Right kidney (tissue), 1 donor: ENCODE measurements at regions not wholly inside any gene's neighbourhood (a gene's known extent, or its start where the extent isn't known, plus 50 kb on each side); places are given as distances from the start of the nearest gene placed in this dataset.

Source experiments
- DNase-seq: peaks from one replicate; pipeline ENCODE4 v3.0.0-alpha.2; 2016

GRCh38 chr22:48568736-48569330, 1258.8 kb downstream of the BRD1 start:
- no peak for DNase-seq

GRCh38 chr22:48567213-48567975, 1260.3 kb downstream of the BRD1 start:
- no peak for DNase-seq

- DNase-seq, result no peak
Measured at GRCh38 chr22:48566741-48567140, 1260.9 kb downstream of the BRD1 start.

DNA sequence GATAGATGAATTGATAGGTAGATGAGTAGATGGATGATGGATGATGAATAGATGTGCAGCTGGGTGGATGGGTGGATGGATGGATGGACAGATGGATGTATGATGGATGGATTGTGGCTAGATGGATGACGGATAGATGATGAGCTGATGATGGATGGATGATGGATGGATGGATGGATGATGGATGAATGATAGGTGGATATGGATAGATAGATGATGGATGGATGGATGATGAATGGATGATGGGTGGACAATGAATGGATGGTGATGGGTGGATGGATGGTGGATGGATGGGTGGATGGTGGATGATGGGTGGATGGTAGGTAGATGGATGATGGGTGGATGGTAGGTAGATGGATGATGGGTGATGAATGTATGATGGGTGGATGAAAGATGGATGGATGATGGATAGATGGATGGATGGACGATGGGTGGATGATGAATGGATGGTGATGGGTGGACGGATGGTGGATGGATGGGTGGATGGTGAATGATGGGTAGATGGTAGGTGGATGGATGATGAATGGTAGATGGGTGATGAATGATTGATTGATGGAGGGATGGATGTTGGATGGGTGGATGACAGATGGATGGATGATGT, 1261.7 kb downstream of the BRD1 start:
- DNase-seq, result no peak

DNA sequence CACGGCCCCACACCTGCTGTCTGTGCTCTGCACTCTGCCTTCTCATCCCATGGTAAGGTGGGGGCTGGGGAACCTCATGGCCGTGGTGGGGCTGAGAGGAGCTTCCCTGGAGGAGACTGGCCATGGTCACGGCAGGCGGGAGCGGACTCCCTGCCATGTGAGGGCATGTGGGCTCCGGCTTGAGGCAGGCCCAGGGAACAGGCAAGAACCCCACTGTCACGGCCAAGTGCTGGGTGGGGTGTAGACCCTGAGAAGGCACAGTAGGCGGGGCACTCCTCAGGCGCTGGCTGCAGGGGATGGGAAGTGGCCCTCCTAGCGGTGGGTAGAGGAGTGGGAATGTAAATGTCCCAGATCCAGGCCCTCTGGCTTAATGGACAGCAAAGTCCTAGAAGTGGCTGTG, 1262.7 kb downstream of the BRD1 start:
- no peak for DNase-seq

GRCh38 chr22:48563966-48564330, 1263.7 kb downstream of the BRD1 start:
- DNase-seq, result no peak

GRCh38 chr22:48563118-48563965, 1264.3 kb downstream of the BRD1 start:
- DNase-seq, result no peak

GRCh38 chr22:48561676-48562075, 1266.0 kb downstream of the BRD1 start:
- DNase-seq, result no peak

DNA sequence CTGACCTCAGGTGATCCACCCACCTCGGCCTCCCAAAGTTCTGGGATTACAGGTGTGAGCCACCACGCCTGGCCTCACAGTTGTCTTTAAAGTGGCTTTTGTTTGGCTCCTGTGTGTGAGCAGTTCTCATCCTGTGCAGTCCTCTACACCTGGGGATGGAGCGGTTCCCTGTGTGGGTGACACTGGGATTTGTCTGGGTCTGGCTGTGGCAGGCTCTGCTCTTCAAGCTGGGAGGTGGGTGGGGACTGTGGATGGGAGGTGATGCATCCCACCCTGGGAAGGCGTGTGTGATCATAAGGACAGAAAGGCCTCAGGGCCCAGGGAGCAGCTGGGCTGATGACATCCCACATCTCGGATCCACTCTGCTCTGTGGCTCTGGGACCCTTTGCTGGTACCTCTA, 1266.8 kb downstream of the BRD1 start:
- DNase-seq, result no peak

DNA sequence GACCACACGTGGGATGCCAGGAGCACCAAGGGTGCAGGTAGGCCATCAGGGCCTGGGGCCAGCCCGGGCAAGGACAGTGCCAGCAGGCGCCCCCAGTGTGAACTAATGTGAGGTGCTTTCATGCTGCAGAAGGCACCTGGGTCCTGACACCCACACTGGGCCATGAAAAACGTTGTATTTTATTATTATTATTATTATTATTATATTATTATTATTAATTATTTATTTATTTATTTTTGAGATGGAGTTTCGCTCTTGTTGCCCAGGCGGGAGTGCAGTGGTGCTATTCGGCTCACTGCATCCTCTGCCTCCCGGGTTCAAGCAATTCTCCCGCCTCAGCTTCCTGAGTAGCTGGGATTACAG, 1267.3 kb downstream of the BRD1 start:
- DNase-seq, result no peak

- DNase-seq, result no peak
Measured at GRCh38 chr22:48559647-48560388, 1267.9 kb downstream of the BRD1 start.

DNA sequence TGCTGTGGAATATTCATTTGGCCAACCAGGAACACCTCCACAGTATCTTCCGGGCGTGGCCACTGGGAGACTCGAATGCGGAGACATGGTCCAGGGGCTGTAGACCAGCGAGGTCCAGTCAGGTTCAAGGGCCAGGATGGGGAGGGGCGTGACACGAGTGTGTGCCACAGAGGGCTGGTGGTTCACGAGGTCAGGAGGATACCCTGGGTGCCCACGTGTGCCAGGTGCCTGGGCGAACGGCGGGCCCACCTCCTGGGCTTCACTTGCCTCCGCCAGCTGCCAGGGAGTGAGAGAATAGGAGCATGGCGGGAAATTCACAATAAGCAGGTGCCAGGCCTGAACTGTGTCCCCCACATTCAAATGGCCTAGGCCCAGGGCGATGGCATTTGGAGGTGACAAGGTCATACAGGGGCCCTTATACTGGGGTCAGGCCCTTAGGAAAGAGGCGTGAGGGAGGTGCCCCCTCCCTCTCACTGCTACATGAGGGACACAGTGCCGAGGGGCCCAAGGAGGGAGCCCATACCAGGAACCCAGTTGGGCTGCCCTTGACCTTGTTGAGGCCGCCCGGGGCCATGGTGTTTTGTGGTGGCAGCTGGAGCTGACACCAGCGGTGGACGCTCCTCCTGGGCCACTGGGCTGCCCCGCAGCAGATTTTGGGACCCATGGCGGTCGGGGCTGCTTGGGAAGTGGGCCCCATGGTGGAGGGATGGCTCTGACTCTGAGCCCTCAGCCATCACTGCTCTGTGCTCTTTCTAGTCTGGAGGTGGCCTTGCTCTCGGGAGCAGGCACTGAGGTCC, 1268.9 kb downstream of the BRD1 start:
- no peak for DNase-seq

DNA sequence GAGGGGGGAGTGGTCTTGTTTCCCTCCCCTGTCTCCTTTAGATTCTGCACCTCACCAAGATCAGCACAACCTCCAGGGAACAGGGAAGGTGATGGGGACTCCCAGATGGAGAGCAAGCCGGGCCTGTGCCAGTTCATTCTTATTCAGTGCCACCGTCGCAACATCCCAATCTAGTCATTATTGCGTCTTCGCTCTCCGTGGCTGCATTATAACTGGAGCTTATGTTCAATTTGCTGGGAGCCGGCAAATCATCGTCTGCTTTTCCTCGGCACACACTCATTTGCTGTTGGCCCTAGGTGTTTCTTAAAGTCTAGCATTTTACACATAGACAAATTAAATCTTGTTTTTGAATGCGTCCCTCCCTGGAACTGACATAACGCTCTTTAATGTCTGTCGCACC, 1269.7 kb downstream of the BRD1 start:
- DNase-seq, result no peak

- no peak for DNase-seq
Measured at GRCh38 chr22:48557473-48557872, 1270.2 kb downstream of the BRD1 start.

GRCh38 chr22:48556751-48557150, 1270.9 kb downstream of the BRD1 start:
- no peak for DNase-seq

GRCh38 chr22:48556222-48556621, 1271.5 kb downstream of the BRD1 start:
- DNase-seq, result no peak

- DNase-seq, result no peak
Measured at GRCh38 chr22:48555606-48556005, 1272.1 kb downstream of the BRD1 start.

DNA sequence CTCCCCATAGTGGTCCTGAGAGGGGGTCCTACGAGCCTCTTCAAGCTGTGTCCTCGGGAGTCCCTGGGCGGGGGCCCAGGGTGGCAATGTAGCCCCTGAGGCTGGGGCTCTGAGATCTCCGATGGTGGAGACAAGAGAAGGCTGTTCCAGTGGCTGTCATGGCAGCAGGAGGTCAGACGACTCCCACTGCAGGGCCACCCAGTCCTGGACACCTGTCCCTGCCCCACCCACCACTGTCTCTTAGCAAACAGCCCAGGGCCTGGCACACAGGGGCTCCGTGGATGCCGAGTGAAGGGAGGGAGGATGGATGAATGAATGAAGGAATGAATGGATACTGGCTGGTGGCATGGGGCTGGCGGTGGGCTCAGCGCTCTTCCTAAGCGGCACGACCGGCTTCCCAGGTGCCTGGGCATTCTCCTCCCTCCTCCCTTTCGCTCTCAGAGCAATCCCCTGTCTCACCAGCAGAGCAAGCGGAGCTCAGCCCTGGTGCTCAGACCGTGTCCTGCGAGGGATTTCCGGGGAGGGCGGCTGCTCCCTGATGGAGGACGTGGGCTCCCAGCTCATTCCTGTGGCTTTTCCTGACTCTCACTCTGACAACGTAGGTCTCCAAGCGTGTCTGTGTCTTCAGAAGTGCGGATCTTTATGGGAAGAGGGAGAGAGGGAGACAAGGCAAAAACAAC, 1272.6 kb downstream of the BRD1 start:
- no peak for DNase-seq

DNA sequence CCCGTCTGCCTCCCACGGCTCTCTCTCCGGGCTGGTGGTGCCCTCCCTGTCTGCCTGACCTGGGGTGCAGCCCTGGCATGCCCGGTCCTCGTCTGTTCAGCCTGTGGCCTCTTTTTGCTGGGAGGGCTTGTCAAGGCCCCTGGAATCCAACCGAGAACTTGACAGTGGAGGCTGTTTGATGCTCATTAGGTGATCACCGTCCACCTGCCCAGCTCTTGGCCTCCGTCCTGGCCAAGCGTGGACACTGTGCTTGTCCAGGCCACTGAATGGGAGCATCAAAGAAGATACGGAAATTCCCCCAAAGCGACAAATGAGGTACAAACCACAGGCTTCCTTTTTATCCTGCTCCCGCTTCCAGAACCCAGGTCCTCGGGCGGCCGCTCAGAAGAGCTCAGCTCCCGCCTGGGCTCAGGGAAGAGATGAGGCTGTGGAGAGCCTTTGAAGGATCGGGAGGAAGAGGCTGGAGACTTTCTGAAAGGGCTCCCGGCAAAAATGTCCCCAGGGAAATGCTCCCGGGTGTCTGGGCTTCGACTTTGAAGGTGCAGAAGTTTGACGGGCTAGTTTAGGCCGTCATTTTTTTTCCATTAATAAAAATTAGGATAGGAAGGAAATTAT, 1273.9 kb downstream of the BRD1 start:
- no peak for DNase-seq

- DNase-seq, result no peak
Measured at GRCh38 chr22:48553119-48553518, 1274.6 kb downstream of the BRD1 start.
